Activated CD8-positive, alpha-beta T cell treated with anti-CD3 and anti-CD28 coated beads for 36 hours (primary cell): ENCODE measurements at regions not wholly inside any gene's neighbourhood (a gene's known extent, or its start where the extent isn't known, plus 50 kb on each side); places are given as distances from the start of the nearest gene placed in this dataset.

Experiments
- ATAC-seq: fragments of 200-7000 bp; cut with Tn5 transposase; one replicate; pipeline ENCODE4 v1.10.0; 2021; ENCODE audit warnings: mild to moderate bottlenecking, moderate library complexity
- CTCF ChIA-PET: fragments of 350-600 bp; sonication (Branson Sonifier 250); formaldehyde crosslinking; loops from one replicate; lab custom pipeline; 2021; ENCODE audit warnings: antibody characterized with exemption; lab: Charles Lee
- POLR2A ChIA-PET: fragments of 350-600 bp; sonication (Branson Sonifier 250); formaldehyde crosslinking; loops from one replicate; lab custom pipeline; 2021; ENCODE audit warnings: antibody characterized with exemption; lab: Charles Lee
- DNase-seq: peaks from one replicate; pipeline ENCODE4 v3.0.0-alpha.2; 2020
- H3K27ac Mint-ChIP-seq: one replicate; pipeline ENCODE4 v1.8.0; 2021; ENCODE audit warnings: mild to moderate bottlenecking, mixed read lengths
- H3K27me3 Mint-ChIP-seq: one replicate; pipeline ENCODE4 v1.8.0; 2021; ENCODE audit warnings: mixed read lengths
- H3K36me3 Mint-ChIP-seq: one replicate; pipeline ENCODE4 v1.8.0; 2021; ENCODE audit warnings: low read depth, mixed read lengths
- H3K4me1 Mint-ChIP-seq: one replicate; pipeline ENCODE4 v1.8.0; 2021; ENCODE audit warnings: low read depth, mixed read lengths
- H3K4me3 Mint-ChIP-seq: one replicate; pipeline ENCODE4 v1.8.0; 2021; ENCODE audit warnings: mild to moderate bottlenecking, moderate library complexity, mixed read lengths
- H3K9me3 Mint-ChIP-seq: one replicate; pipeline ENCODE4 v1.8.0; 2021; ENCODE audit warnings: mixed read lengths
- CTCF ChIP-seq: fragments of 200-600 bp; IDR thresholded peaks from one replicate; pipeline ENCODE4 v1.8.0; 2022; ENCODE audit warnings: antibody characterized with exemption, mild to moderate bottlenecking
- intact Hi-C: fragments of 100-400 bp; cut with micrococcal nuclease; formaldehyde crosslinking; loops from one replicate; pipeline ENCODE4 v1.10.0; 2022

GRCh38 chr4:33696586-33696985, 2547.7 kb downstream of the ARAP2 start:
- Mint-ChIP-seq H3K4me1 (no peaks in the 10 kb centered on the region), H3K27ac (no peak overlapping the region), H3K27me3 (no peaks in the 10 kb centered on the region), H3K4me3 (no peak overlapping the region), H3K9me3 (peaks cover 8% of the 10 kb centered on the region), H3K36me3 (no peaks in the 10 kb centered on the region)
- DNase-seq (no peak), ATAC-seq (no peak)
- POLR2A ChIA-PET, result no interaction called here
- CTCF ChIA-PET, result no interaction called here
- intact Hi-C loops, result no loop called here
- no peak for TF ChIP-seq CTCF

DNA sequence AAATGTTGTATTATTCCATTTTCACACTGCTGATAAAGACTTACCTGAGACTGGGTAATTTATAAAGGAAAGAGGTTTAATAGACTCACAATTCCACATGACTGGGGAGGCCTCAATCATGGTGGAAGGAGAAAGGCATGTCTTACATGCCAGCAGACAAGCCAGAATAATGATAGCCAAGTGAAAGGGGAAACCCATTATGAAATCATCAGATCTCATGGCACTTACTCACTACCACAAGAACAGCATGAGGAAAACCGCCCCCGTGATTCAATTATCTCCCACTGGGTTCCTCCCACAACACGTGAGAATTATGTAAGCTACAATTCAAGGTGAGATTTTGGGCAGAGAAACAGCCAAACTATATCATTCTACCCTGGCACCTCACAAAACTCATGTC, 2535.1 kb downstream of the ARAP2 start:
- ChIA-PET CTCF (no interaction called here), POLR2A (no interaction called here)
- Mint-ChIP-seq H3K27me3 (no peaks in the 10 kb centered on the region), H3K9me3 (peaks cover 9% of the 10 kb centered on the region), H3K27ac (no peak overlapping the region), H3K36me3 (no peaks in the 10 kb centered on the region), H3K4me3 (no peak overlapping the region), H3K4me1 (no peaks in the 10 kb centered on the region)
- DNase-seq (peak; percentile 4), ATAC-seq (no peak)
- no peak for TF ChIP-seq CTCF
- intact Hi-C loops, result no loop called here

DNA sequence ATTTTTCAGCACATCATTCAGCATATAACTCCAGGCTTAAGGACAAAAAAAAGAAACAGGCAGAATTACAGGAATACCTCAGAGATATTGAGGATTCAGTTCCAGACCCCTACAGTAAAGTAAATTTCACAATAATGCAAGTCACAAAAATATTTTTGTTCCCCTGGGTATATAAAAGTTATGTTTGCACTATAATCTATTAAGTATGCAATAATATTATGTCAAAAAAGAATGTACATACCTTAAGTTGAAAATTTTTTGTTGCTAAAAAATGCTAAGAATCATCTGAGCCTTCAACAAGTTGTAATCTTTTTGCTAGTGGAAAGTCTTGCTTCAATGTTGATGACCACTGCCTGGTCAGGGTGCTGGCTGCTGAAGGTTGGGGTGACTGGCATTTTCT, 2532.5 kb downstream of the ARAP2 start:
- Mint-ChIP-seq H3K27me3 (no peaks in the 10 kb centered on the region), H3K4me3 (no peak overlapping the region), H3K9me3 (peaks cover 9% of the 10 kb centered on the region), H3K4me1 (no peaks in the 10 kb centered on the region), H3K27ac (no peak overlapping the region), H3K36me3 (no peaks in the 10 kb centered on the region)
- DNase-seq, result no peak
- TF ChIP-seq CTCF, result no peak
- intact Hi-C loops, result no loop called here
- CTCF ChIA-PET, result no interaction called here
- ATAC-seq, result no peak
- POLR2A ChIA-PET, result no interaction called here

GRCh38 chr4:33714971-33715370, 2529.3 kb downstream of the ARAP2 start:
- no peaks in the 10 kb centered on the region for H3K4me1 Mint-ChIP-seq

DNA sequence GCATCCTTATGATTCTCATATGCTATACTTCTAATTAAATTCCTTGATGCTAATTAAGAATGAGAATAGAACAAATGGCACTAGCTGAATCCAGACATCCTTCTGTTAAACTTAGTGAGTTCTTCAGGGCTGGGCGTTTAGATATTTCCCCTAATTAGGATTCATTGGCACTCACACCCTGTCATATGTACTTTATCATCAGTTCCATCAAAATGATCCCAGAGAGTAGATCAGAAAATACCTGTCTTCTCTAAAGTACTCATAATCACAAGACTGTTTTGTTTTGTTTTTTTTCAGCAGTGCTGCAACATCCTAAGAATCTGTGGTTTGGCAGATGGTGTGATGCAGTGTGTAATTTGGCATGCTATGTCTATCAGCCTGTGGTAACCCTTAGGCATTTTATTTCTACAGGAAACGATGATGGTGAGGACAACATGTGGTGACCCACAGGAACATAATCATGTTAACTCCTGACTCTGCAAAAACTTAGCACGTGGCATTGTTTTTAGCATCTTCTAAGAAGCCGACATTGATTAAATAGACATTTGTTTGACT, 2528.4 kb downstream of the ARAP2 start:
- intact Hi-C loops, result no loop called here
- Mint-ChIP-seq H3K27me3 (no peaks in the 10 kb centered on the region), H3K4me3 (no peak overlapping the region), H3K27ac (no peak overlapping the region), H3K9me3 (peaks cover 3% of the 10 kb centered on the region), H3K4me1 (no peaks in the 10 kb centered on the region), H3K36me3 (no peaks in the 10 kb centered on the region)
- CTCF ChIA-PET, result no interaction called here
- no peak for DNase-seq
- POLR2A ChIA-PET, result no interaction called here
- TF ChIP-seq CTCF, result no peak
- ATAC-seq, result no peak

More at GRCh38 chr4:33714971-33715370, 2529.3 kb downstream of the ARAP2 start:
- DNase-seq, result no peak
- no peak overlapping the region for H3K4me3 Mint-ChIP-seq
- no peak for TF ChIP-seq CTCF
- ChIA-PET POLR2A (no interaction called here), CTCF (no interaction called here)
- no peak for ATAC-seq
- H3K36me3 Mint-ChIP-seq, result no peaks in the 10 kb centered on the region
- intact Hi-C loops, result no loop called here
- H3K27ac Mint-ChIP-seq, result no peak overlapping the region
- no peaks in the 10 kb centered on the region for H3K27me3 Mint-ChIP-seq
- H3K9me3 Mint-ChIP-seq, result peaks cover 3% of the 10 kb centered on the region
